OCI-LY1 (cell line): ENCODE measurements at regions not wholly inside any gene's neighbourhood (a gene's known extent, or its start where the extent isn't known, plus 50 kb on each side); places are given as distances from the start of the nearest gene placed in this dataset.

Experiments
- H2AFZ ChIP-seq: fragments of 200-600 bp; sonication (generic), shearing (Covaris generic); 2 replicates; pipeline ENCODE4 v1.6.0; 2014; ENCODE audit warnings: antibody characterized with exemption, mild to moderate bottlenecking, low read length
- H3F3A ChIP-seq: fragments of 200-600 bp; sonication (generic), shearing (Covaris generic); 2 replicates; pipeline ENCODE4 v1.6.0; 2014; ENCODE audit warnings: mild to moderate bottlenecking, antibody characterized with exemption, low read length, moderate library complexity; ENCODE audit not compliant: insufficient read depth
- H3K27ac ChIP-seq: fragments of 200-600 bp; sonication (generic); 2 replicates; pipeline ENCODE4 v1.5.1; 2014; ENCODE audit warnings: low read length, mixed run types, mild to moderate bottlenecking, low read depth; ENCODE audit not compliant: poor library complexity, severe bottlenecking
- H3K27me3 ChIP-seq: fragments of 200-600 bp; sonication (generic); 2 replicates; pipeline ENCODE4 v1.6.0; 2014; ENCODE audit warnings: antibody characterized with exemption, mild to moderate bottlenecking, low read length, moderate library complexity; ENCODE audit not compliant: insufficient read depth
- H3K36me3 ChIP-seq: fragments of 200-600 bp; sonication (generic); 2 replicates; pipeline ENCODE4 v1.6.1; 2014; ENCODE audit warnings: mild to moderate bottlenecking, antibody characterized with exemption, low read length, moderate library complexity, mixed read lengths; ENCODE audit not compliant: insufficient read depth
- H3K4me1 ChIP-seq: fragments of 200-600 bp; sonication (generic); 2 replicates; pipeline ENCODE4 v1.5.1; 2014; ENCODE audit warnings: mild to moderate bottlenecking, low read length, moderate library complexity; ENCODE audit not compliant: insufficient read depth, severe bottlenecking
- H3K4me2 ChIP-seq: fragments of 200-600 bp; sonication (generic), shearing (Covaris generic); 2 replicates; pipeline ENCODE4 v1.6.1; 2014; ENCODE audit warnings: low read length
- H3K4me3 ChIP-seq: fragments of 200-600 bp; sonication (generic); 2 replicates; pipeline ENCODE4 v1.5.1; 2014; ENCODE audit warnings: low read length, low read depth, mild to moderate bottlenecking, mixed read lengths; ENCODE audit not compliant: poor library complexity, severe bottlenecking
- H3K79me2 ChIP-seq: fragments of 200-600 bp; shearing (Covaris generic); 2 replicates; pipeline ENCODE4 v1.6.1; 2016; ENCODE audit warnings: mixed run types, low read length, mixed read lengths; ENCODE audit not compliant: insufficient read depth
- H3K9ac ChIP-seq: fragments of 200-600 bp; sonication (generic), shearing (Covaris generic); 2 replicates; pipeline ENCODE4 v1.6.1; 2014; ENCODE audit warnings: mild to moderate bottlenecking, low read length, mixed read lengths
- H3K9me2 ChIP-seq: fragments of 200-600 bp; sonication (generic), shearing (Covaris generic); 2 replicates; pipeline ENCODE4 v1.6.1; 2014; ENCODE audit warnings: low read depth, mild to moderate bottlenecking, low read length, mixed read lengths
- H3K9me3 ChIP-seq: fragments of 200-600 bp; shearing (Covaris generic); 2 replicates; pipeline ENCODE4 v1.6.1; 2014; ENCODE audit warnings: low read length, mixed read lengths
- H4K20me1 ChIP-seq: fragments of 200-600 bp; sonication (generic), shearing (Covaris generic); 2 replicates; pipeline ENCODE4 v1.6.0; 2016; ENCODE audit warnings: mild to moderate bottlenecking, low read length; ENCODE audit not compliant: insufficient read depth
- CTCF ChIP-seq: fragments of 200-600 bp; sonication (generic), shearing (Covaris generic); IDR thresholded peaks from 2 replicates; pipeline ENCODE4 v1.5.1; 2017; ENCODE audit warnings: mild to moderate bottlenecking, antibody characterized with exemption, low read length, moderate library complexity, mixed read lengths
- EZH2 ChIP-seq: fragments of 200-600 bp; sonication (generic), shearing (Covaris generic); IDR thresholded peaks from 2 replicates; pipeline ENCODE4 v1.8.0; 2017; ENCODE audit warnings: borderline replicate concordance, mixed run types, mild to moderate bottlenecking, antibody characterized with exemption, low read length, moderate library complexity, mixed read lengths

- Histone ChIP-seq H4K20me1 (no peaks in the 10 kb centered on the region), H3K9me3 (no peaks in the 10 kb centered on the region), H3K27ac (no peak overlapping the region), H3F3A (no peaks in the 10 kb centered on the region), H3K27me3 (no peaks in the 10 kb centered on the region), H3K4me1 (no peaks in the 10 kb centered on the region), H3K4me3 (no peak overlapping the region), H3K36me3 (no peaks in the 10 kb centered on the region; the same call in 1 of the 2 replicates), H3K79me2 (no peaks in the 10 kb centered on the region), H2AFZ (no peak overlapping the region), H3K9ac (no peak overlapping the region), H3K4me2 (no peak overlapping the region), H3K9me2 (no peaks in the 10 kb centered on the region)
- TF ChIP-seq CTCF = no peak
- TF ChIP-seq EZH2 = no peak
Measured at GRCh38 chr6:168902075-168902474, 351.6 kb downstream of the THBS2 start.

- Histone ChIP-seq H3F3A (no peaks in the 10 kb centered on the region), H3K36me3 (no peaks in the 10 kb centered on the region; the same call in 1 of the 2 replicates), H3K9me3 (no peaks in the 10 kb centered on the region; the same call in 1 of the 2 replicates), H3K4me2 (no peak overlapping the region), H3K79me2 (no peaks in the 10 kb centered on the region), H3K4me3 (no peak overlapping the region), H3K4me1 (no peaks in the 10 kb centered on the region), H3K9ac (no peak overlapping the region), H2AFZ (no peak overlapping the region), H3K27ac (no peak overlapping the region), H4K20me1 (no peaks in the 10 kb centered on the region), H3K9me2 (no peaks in the 10 kb centered on the region), H3K27me3 (no peaks in the 10 kb centered on the region)
- TF ChIP-seq EZH2 (no peak), CTCF (no peak)
Measured at GRCh38 chr6:168901076-168901475, 352.6 kb downstream of the THBS2 start.

GRCh38 chr6:168896321-168896720, 357.3 kb downstream of the THBS2 start:
- Histone ChIP-seq H3K4me2 (no peak overlapping the region), H3K79me2 (no peaks in the 10 kb centered on the region), H3K4me3 (no peak overlapping the region), H4K20me1 (no peaks in the 10 kb centered on the region), H3F3A (no peaks in the 10 kb centered on the region), H3K9ac (no peak overlapping the region), H3K27me3 (no peaks in the 10 kb centered on the region), H3K9me3 (no peaks in the 10 kb centered on the region; the same call in 1 of the 2 replicates), H3K36me3 (no peaks in the 10 kb centered on the region; the same call in 1 of the 2 replicates), H3K9me2 (no peaks in the 10 kb centered on the region), H3K27ac (no peak overlapping the region), H2AFZ (no peak overlapping the region), H3K4me1 (peaks cover 5% of the 10 kb centered on the region)
- TF ChIP-seq EZH2 (no peak), CTCF (no peak)
